SIG-M5 (cell line): ENCODE measurements at regions not wholly inside any gene's neighbourhood (a gene's known extent, or its start where the extent isn't known, plus 50 kb on each side); places are given as distances from the start of the nearest gene placed in this dataset.
"Not testable (repeated sequence)": the region's sequence is repeated elsewhere in the genome, so short reads cannot be mapped to it uniquely, and the experiment has no call there.

Source experiments
- DNase-seq: peaks from one replicate; lab custom pipeline; 2025; lab: John Stamatoyannopoulos, UW

DNA sequence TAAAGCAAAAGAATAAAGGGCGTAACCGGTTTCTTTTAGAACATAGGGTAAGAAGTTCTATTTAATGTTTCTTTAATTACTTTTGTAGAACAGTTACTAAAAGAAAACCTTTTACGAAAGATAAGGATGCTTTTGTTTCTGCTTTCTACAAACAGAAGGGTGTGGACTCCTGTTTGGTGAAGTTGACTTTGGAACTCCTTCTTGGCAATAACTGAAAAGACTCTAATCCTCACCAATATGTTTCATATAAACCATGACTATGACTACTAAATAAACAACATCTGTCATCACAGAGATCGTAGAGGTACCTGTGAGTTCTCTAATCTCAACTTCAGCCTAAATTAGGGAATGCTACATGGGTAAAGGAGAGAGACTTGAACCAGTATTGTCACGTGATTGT lies 210.8 kb upstream of the FLRT2 start:
- DNase-seq, result no peak

- no peak for DNase-seq
Observed at GRCh38 chr14:85319998-85320630, 209.8 kb upstream of the FLRT2 start.

DNA sequence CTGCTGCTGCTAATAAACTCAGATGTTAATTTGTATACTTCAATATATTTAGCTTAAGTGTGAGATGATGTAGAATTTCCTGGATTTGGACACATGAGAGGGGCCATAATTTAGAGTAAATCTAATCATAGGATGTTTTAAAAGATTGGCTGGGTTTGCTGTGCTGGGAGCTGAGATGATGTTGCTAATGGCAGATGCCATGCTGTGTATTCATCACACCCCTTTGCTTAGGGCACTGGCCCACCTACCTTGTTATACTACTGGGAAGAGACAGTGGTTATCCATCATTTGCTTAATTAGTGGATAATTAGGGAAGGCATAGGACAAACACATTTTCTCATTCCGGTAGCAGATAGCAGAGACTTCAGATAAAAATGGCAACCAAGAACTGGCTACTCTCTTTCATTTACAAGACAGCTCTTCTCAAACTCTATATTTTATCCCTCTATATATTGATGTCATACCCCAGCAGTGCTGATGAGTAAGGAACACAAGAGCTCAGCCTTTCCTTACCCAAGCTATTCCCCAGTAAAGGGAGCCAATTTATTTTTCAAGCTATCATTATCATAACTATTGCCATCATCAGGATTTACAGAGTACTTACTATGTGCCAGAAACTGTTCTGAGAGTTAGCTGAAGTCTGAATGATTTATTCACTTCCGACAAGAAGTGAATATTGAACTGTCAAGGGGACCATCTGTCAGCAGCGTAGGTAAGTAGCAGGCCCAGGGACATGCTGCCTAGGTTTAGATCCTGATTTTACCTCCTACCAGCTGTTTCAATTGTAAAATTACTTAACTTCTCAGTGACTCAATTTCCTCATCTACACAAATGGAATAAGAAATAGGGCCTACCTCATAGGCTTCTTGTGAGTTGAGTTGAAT lies 204.6 kb upstream of the FLRT2 start:
- DNase-seq, result no peak

- no peak for DNase-seq
Observed at GRCh38 chr14:85332401-85332800, 197.5 kb upstream of the FLRT2 start.

GRCh38 chr14:85333313-85333712 lies 196.6 kb upstream of the FLRT2 start:
- DNase-seq, result no peak

DNA sequence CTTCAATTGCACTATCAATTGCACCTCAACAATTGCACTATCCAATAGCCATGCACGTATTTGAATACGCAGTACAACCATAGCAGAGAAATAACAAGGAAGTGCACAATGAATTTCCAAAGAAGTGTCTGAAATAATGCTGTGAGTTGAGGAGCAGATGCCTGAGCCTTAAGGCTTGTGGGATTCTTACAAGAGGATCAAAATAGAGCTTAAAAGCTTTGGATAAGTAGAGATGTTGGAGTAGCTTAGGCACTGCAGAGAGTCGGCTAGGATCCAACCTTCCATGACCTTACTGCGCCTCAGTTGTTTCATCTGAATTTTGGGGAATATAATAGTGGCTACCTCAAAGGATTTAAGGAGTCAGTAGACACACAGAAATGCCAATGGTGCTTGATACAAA lies 196.1 kb upstream of the FLRT2 start:
- DNase-seq, result no peak

DNA sequence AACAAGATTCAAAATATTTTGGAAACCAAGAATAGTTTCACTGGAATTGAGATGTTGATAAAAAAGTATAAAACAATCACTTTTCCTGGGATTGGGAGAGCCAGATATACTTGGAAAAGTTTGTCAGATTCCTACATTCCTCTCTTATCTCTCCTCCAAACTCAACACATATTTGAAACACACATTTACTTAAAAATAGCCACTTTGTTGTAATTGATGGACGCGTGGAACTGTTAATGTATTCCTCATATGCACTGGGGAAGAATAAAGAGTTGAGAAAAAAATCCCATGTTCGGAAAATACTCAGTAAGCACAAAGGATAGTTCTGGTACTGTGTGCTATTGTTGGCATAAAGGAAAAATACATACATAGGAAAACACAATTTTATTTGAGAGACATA lies 195.6 kb upstream of the FLRT2 start:
- DNase-seq, result no peak

- no peak for DNase-seq
Observed at GRCh38 chr14:85336257-85336656, 193.7 kb upstream of the FLRT2 start.

DNA sequence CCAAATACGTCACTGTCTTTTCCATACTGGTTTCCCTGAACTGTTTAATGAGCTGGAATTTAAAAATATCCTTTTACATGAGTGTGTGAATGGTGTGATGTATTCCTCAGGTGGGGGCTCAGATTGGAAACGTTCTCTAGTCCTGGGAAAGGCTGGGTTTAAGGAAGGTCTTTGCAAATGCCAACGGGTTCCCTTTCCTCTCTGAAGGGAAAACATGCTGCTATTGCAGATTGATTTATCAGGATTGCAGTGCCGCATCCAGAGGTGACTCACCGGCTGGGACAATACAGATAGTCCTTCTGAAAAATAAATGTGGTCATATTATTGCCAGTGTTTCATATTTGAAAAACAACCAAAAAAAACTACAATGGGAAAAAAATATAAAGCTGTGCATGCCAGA lies 193.1 kb upstream of the FLRT2 start:
- DNase-seq, result no peak

GRCh38 chr14:85338895-85339294 lies 191.0 kb upstream of the FLRT2 start:
- DNase-seq, result no peak

GRCh38 chr14:85342858-85343607 lies 186.9 kb upstream of the FLRT2 start:
- DNase-seq, result no peak

GRCh38 chr14:85344171-85344570 lies 185.8 kb upstream of the FLRT2 start:
- DNase-seq, result no peak

- DNase-seq, result no peak
Observed at GRCh38 chr14:85344847-85345570, 184.9 kb upstream of the FLRT2 start.

DNA sequence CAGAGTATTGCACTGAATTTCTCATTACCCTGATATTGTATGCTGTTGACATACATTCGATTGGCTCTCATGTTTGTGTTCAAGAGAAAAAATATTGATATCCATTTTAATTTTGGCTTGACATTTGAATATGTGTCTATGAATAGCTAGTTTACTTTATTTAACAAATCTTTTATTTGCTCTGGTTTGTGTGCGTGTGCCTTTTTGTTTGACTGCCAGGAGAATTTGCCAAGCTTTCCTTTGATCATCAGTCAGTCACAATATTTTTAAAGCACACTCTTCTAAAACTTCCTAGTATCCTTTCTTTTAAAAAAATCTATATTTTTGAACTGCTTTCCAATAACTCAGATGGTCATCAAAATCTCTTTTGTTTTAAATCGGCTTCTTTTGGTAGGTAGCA lies 179.3 kb upstream of the FLRT2 start:
- DNase-seq, result no peak

- DNase-seq, result not testable (repeated sequence)
Observed at GRCh38 chr14:85352588-85352987, 177.4 kb upstream of the FLRT2 start.

DNA sequence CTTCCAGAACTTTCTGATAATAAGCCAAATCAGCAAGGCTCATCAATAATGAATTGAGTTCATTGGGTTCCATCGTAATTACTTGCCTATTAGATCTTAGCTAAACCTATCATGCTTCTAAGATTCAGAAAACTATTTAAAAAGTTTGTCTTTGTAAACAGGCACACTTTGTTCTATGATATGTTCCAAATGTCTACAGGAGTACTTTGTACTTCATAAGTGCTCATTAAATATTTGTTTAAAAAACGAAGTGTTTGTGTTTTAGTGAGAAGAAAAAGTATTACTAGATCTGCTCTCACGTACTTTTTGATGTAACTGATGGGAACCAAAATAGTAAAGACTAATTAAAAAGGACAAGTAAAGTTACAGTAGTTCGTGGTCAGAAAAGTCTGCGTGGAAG lies 172.8 kb upstream of the FLRT2 start:
- DNase-seq, result no peak

DNA sequence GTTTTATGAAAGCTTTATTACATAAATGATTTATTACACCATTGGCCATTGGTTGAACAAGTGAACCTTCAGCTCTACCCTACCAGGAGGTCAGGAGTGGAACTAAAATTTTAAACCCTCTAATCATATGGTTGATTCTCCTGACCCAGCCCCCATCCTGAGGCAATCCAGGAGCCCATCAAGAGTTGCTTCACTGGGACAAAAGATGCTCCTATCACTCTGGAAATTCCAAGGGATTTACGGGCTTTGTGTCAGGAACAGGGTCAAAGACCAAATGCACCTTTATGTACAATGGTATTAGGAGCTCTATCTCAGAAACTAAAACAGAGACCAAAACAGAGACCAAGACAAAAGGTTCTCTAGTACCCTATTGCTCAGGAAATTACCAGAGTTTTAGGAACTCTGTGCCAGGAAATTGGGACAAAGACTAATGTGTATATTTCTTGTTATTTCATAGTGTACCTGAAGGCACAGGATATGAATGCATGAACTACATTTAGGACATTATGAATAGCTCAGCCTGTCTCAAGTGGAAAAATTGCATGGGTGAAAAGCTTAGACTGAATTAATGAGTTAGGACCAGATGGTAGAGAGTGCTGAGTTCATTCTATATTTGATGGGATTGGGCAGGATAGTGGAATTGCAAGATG lies 171.7 kb upstream of the FLRT2 start:
- DNase-seq, result no peak

GRCh38 chr14:85359505-85359904 lies 170.4 kb upstream of the FLRT2 start:
- DNase-seq, result no peak

- no peak for DNase-seq
Observed at GRCh38 chr14:85363358-85363757, 166.6 kb upstream of the FLRT2 start.

DNA sequence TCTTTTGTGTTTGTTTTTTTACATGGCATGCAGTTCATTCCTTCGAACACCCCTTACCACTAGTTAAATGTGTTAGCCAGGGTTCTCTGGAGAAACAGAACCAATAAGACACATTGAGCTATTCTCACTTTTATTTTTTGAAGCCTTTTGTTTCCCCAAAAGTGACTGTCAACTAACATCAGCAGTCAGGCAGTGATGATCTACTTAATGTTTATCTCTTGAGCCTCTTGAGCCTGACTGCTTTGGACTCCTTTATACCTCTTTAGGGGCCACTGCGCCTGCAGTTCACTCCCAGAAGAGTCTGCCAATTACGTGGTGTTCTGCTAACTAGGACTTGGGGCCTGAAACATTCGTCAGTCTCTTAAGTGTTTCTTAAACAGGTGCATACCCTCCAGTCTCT lies 163.7 kb upstream of the FLRT2 start:
- DNase-seq, result no peak

DNA sequence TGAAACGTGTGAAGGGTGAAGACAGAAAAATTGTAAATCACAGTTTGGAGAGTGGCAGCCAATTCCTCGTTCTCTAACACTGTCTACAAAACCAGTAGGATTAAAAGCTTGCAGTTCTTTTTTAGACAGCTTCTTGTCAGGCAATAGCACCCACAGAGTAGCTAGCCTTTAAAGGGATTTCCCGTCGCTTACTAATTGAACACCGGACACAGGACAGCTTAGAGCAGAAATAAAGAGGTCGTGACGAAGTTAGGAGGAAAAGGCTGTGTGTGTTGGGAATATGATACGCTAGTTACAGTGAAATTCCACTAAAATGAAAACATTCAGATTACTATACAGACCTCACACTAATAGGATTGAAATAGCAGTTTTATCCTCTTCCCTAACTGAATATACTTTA lies 149.1 kb upstream of the FLRT2 start:
- no peak for DNase-seq

- no peak for DNase-seq
Observed at GRCh38 chr14:85382341-85382740, 147.6 kb upstream of the FLRT2 start.
